ENCODE measurements at regions not wholly inside any gene's neighbourhood (a gene's known extent, or its start where the extent isn't known, plus 50 kb on each side); places are given as distances from the start of the nearest gene placed in this dataset.

- Histone ChIP-seq H2AK5ac (ENCODE audit: low read depth, low read length) (no peak overlapping the region), H4K91ac (ENCODE audit: insufficient read depth, low read depth, low read length) (no peak overlapping the region), H3K79me1 (ENCODE audit: low read depth in 1 of 2, low read length in 2 of 2) (no peaks in the 10 kb centered on the region), H3K4ac (ENCODE audit: low read depth, low read length) (no peak overlapping the region), H4K5ac (ENCODE audit: low read depth, low read length) (no peak overlapping the region), H3K27ac (ENCODE audit: insufficient read depth, low read length) (no peak overlapping the region), H3K14ac (replicated peaks; ENCODE audit: low read depth, low read length) (no peak overlapping the region), H3K4me3 (ENCODE audit: insufficient read depth, low read depth, low read length) (no peak overlapping the region), H3K56ac (ENCODE audit: extremely low read depth, insufficient read depth, low read length) (no peak overlapping the region), H3K27me3 (ENCODE audit: control insufficient read depth, insufficient read depth, low read length) (peaks cover under 1% of the 10 kb centered on the region; the same call in 1 of the 2 replicates), H3K9me1 (ENCODE audit: insufficient read depth, low read length) (no peaks in the 10 kb centered on the region), H2AK9ac (replicated peaks; ENCODE audit: low read depth, low read length, poor library complexity) (no peak overlapping the region), H3K18ac (ENCODE audit: low read depth, low read length) (no peak overlapping the region), H2BK5ac (ENCODE audit: low read depth, low read length, poor library complexity, severe bottlenecking) (no peak overlapping the region), H2BK20ac (ENCODE audit: low read depth, low read length) (no peak overlapping the region), H4K8ac (ENCODE audit: low read depth in 2 of 2, low read length in 2 of 2) (no peak overlapping the region), H2AFZ (replicated peaks; ENCODE audit: low read length, poor library complexity) (no peak overlapping the region), H3K4me2 (ENCODE audit: low read depth, low read length) (no peak overlapping the region), H3K4me1 (ENCODE audit: control insufficient read depth, insufficient read depth, low read length) (peaks cover 6% of the 10 kb centered on the region), H2BK15ac (ENCODE audit: low read depth, low read length) (no peak overlapping the region), H4K20me1 (ENCODE audit: insufficient read depth, low read length) (no peaks in the 10 kb centered on the region), H3K9me3 (ENCODE audit: control insufficient read depth, insufficient read depth, low read length) (no peaks in the 10 kb centered on the region), H3K9ac (ENCODE audit: low read depth, low read length) (no peak overlapping the region), H2BK120ac (ENCODE audit: low read depth, low read length) (no peak overlapping the region), H3K36me3 (ENCODE audit: control insufficient read depth, insufficient read depth, low read length) (no peaks in the 10 kb centered on the region), H3K23ac (ENCODE audit: low read depth, low read length) (no peak overlapping the region)
- dilution Hi-C loops (cut with HindIII; ENCODE audit: low sequenced_read_pairs, unreplicated experiment): no loop called here
- DNase-seq: no peak
- in situ Hi-C loops (cut with MboI; ENCODE audit: low sequenced_read_pairs): loop anchor here (5.0 kb wide), 1 partner anchor 112 kb away; no protein-coding TSS in a partner anchor
- intact Hi-C loops (cut with micrococcal nuclease): no loop called here
- CTCF ChIA-PET: interaction anchor here (0.6 to 1.1 kb wide), 3 partner anchors 24 to 208 kb away, joined by 3 read pairs; no protein-coding TSS in a partner anchor
- no peak for ATAC-seq (ENCODE audit: low read depth)
- TF ChIP-seq MAFK (IDR thresholded peaks at IDR 0.05; ENCODE audit: low read depth, low read length) (peak; percentile 81), MXI1 (IDR thresholded peaks at IDR 0.05; ENCODE audit: borderline replicate concordance, low read depth, low read length) (no peak)
- no CpG with 5 or more reads among the region's 6 CpGs for WGBS, 2 experiments (ENCODE audit: extremely low coverage in 2 of 2, insufficient read length in 1 of 2)
- POLR2A ChIA-PET (ENCODE audit: unreplicated experiment): no interaction called here
- no TSS peak for BruUV-seq (replicated peaks)
Measured at GRCh38 chr6:16974704-16975359, 127.0 kb upstream of the STMND1 start.
